ENCODE measurements at regions not wholly inside any gene's neighbourhood (a gene's known extent, or its start where the extent isn't known, plus 50 kb on each side); places are given as distances from the start of the nearest gene placed in this dataset.
A peak's percentile ranks its signal among the peaks of the same experiment; 100 is the strongest.
"Not testable (repeated sequence)": the region's sequence is repeated elsewhere in the genome, so short reads cannot be mapped to it uniquely, and the experiment has no call there.

GRCh38 chr2:37771600-37772088, 100.2 kb upstream of the CDC42EP3 start:
- Mint-ChIP-seq H3K4me3 (no peak overlapping the region), H3K9me3 (peaks cover 6 to 12% of the 10 kb centered on the region in 2 donors), H3K4me1 (peaks cover 6% of the 10 kb centered on the region), H3K27me3 (no peaks in the 10 kb centered on the region), H3K27ac (no peak overlapping the region)
- no peak for ATAC-seq
- no peak for DNase-seq

- Mint-ChIP-seq H3K4me1 (peaks cover under 1% of the 10 kb centered on the region), H3K27me3 (no peaks in the 10 kb centered on the region), H3K4me3 (no peak overlapping the region), H3K27ac (peak overlapping the region in 1 of 2 donors; percentile 62), H3K9me3 (peaks cover 6 to 12% of the 10 kb centered on the region in 2 donors)
- ATAC-seq (no peak), DNase-seq (no peak)
Measured at GRCh38 chr2:37773371-37774130, 102.1 kb upstream of the CDC42EP3 start.

GRCh38 chr2:37774171-37774944, 102.9 kb upstream of the CDC42EP3 start:
- not testable (repeated sequence) for H3K4me3 Mint-ChIP-seq, H3K4me1 Mint-ChIP-seq, H3K27ac Mint-ChIP-seq, ATAC-seq, H3K27me3 Mint-ChIP-seq, DNase-seq
- peaks cover 6 to 12% of the 10 kb centered on the region in 2 donors for H3K9me3 Mint-ChIP-seq

- Mint-ChIP-seq H3K27me3 (no peaks in the 10 kb centered on the region), H3K4me1 (no peaks in the 10 kb centered on the region), H3K27ac (no peak overlapping the region), H3K9me3 (peaks cover 6 to 12% of the 10 kb centered on the region in 2 donors), H3K4me3 (no peak overlapping the region)
- DNase-seq (no peak), ATAC-seq (no peak)
Measured at GRCh38 chr2:37774976-37775907, 103.8 kb upstream of the CDC42EP3 start.

GRCh38 chr2:37775908-37776250, 104.4 kb upstream of the CDC42EP3 start:
- no peak for DNase-seq
- Mint-ChIP-seq H3K27me3 (no peaks in the 10 kb centered on the region), H3K27ac (no peak overlapping the region), H3K4me1 (no peaks in the 10 kb centered on the region), H3K9me3 (peaks cover 6 to 12% of the 10 kb centered on the region in 2 donors), H3K4me3 (no peak overlapping the region)
- no peak for ATAC-seq

GRCh38 chr2:37776487-37776886, 105.0 kb upstream of the CDC42EP3 start:
- Mint-ChIP-seq H3K4me1 (no peaks in the 10 kb centered on the region), H3K27me3 (no peaks in the 10 kb centered on the region), H3K4me3 (no peak overlapping the region), H3K27ac (no peak overlapping the region), H3K9me3 (peaks cover 6 to 12% of the 10 kb centered on the region in 2 donors)
- DNase-seq (no peak), ATAC-seq (no peak)

GRCh38 chr2:37779139-37779538, 107.7 kb upstream of the CDC42EP3 start:
- no peak for DNase-seq
- Mint-ChIP-seq H3K4me1 (no peaks in the 10 kb centered on the region), H3K27me3 (no peaks in the 10 kb centered on the region), H3K4me3 (no peak overlapping the region), H3K27ac (no peak overlapping the region), H3K9me3 (peaks cover 6 to 12% of the 10 kb centered on the region in 2 donors)
- ATAC-seq, result no peak

GRCh38 chr2:37779611-37780386, 108.4 kb upstream of the CDC42EP3 start:
- no peak overlapping the region for H3K4me3 Mint-ChIP-seq
- no peak for DNase-seq
- no peaks in the 10 kb centered on the region for H3K4me1 Mint-ChIP-seq
- no peaks in the 10 kb centered on the region for H3K27me3 Mint-ChIP-seq
- ATAC-seq, result no peak
- H3K27ac Mint-ChIP-seq, result no peak overlapping the region
- peaks cover 6 to 7% of the 10 kb centered on the region in 2 donors for H3K9me3 Mint-ChIP-seq

GRCh38 chr2:37780387-37780676, 108.9 kb upstream of the CDC42EP3 start:
- Mint-ChIP-seq H3K27me3 (no peaks in the 10 kb centered on the region), H3K27ac (no peak overlapping the region), H3K4me1 (no peaks in the 10 kb centered on the region), H3K4me3 (no peak overlapping the region), H3K9me3 (peaks cover 2% of the 10 kb centered on the region in 2 donors)
- DNase-seq, result no peak
- no peak for ATAC-seq

GRCh38 chr2:37781028-37781427, 109.6 kb upstream of the CDC42EP3 start:
- ATAC-seq, result no peak
- H3K27me3 Mint-ChIP-seq, result no peaks in the 10 kb centered on the region
- no peaks in the 10 kb centered on the region for H3K9me3 Mint-ChIP-seq
- H3K4me1 Mint-ChIP-seq, result no peaks in the 10 kb centered on the region
- no peak overlapping the region for H3K27ac Mint-ChIP-seq
- no peak overlapping the region for H3K4me3 Mint-ChIP-seq
- DNase-seq, result no peak

GRCh38 chr2:37782155-37782673, 110.8 kb upstream of the CDC42EP3 start:
- DNase-seq, result no peak
- H3K4me3 Mint-ChIP-seq, result no peak overlapping the region
- ATAC-seq, result no peak
- peaks cover 3 to 5% of the 10 kb centered on the region in 2 donors for H3K9me3 Mint-ChIP-seq
- H3K27ac Mint-ChIP-seq, result no peak overlapping the region
- H3K4me1 Mint-ChIP-seq, result no peaks in the 10 kb centered on the region
- no peaks in the 10 kb centered on the region for H3K27me3 Mint-ChIP-seq

GRCh38 chr2:37782721-37783371, 111.4 kb upstream of the CDC42EP3 start:
- ATAC-seq, result no peak
- no peaks in the 10 kb centered on the region for H3K27me3 Mint-ChIP-seq
- no peaks in the 10 kb centered on the region for H3K4me1 Mint-ChIP-seq
- H3K27ac Mint-ChIP-seq, result peak overlapping the region in 1 of 2 donors; percentile 49
- no peak overlapping the region for H3K4me3 Mint-ChIP-seq
- no peak for DNase-seq
- H3K9me3 Mint-ChIP-seq, result peaks cover 9 to 11% of the 10 kb centered on the region in 2 donors

- ATAC-seq (no peak), DNase-seq (no peak)
- peaks cover 16 to 18% of the 10 kb centered on the region in 2 donors for H3K9me3 Mint-ChIP-seq
- H3K4me3 Mint-ChIP-seq, result no peak overlapping the region
- no peaks in the 10 kb centered on the region for H3K4me1 Mint-ChIP-seq
- no peaks in the 10 kb centered on the region for H3K27me3 Mint-ChIP-seq
- H3K27ac Mint-ChIP-seq, result no peak overlapping the region
Measured at GRCh38 chr2:37783545-37783944, 112.1 kb upstream of the CDC42EP3 start.

GRCh38 chr2:37784071-37784758, 112.8 kb upstream of the CDC42EP3 start:
- H3K4me3 Mint-ChIP-seq, result no peak overlapping the region
- H3K4me1 Mint-ChIP-seq, result no peaks in the 10 kb centered on the region
- ATAC-seq, result no peak
- H3K9me3 Mint-ChIP-seq, result peaks cover 22 to 25% of the 10 kb centered on the region in 2 donors
- no peaks in the 10 kb centered on the region for H3K27me3 Mint-ChIP-seq
- no peak for DNase-seq
- H3K27ac Mint-ChIP-seq, result no peak overlapping the region
